NCI-H2227 (cell line): ENCODE measurements at regions not wholly inside any gene's neighbourhood (a gene's known extent, or its start where the extent isn't known, plus 50 kb on each side); places are given as distances from the start of the nearest gene placed in this dataset.

Experiments
- DNase-seq: peaks from one replicate; lab custom pipeline; 2025; ENCODE audit not compliant: unreplicated experiment; lab: John Stamatoyannopoulos, UW

DNA sequence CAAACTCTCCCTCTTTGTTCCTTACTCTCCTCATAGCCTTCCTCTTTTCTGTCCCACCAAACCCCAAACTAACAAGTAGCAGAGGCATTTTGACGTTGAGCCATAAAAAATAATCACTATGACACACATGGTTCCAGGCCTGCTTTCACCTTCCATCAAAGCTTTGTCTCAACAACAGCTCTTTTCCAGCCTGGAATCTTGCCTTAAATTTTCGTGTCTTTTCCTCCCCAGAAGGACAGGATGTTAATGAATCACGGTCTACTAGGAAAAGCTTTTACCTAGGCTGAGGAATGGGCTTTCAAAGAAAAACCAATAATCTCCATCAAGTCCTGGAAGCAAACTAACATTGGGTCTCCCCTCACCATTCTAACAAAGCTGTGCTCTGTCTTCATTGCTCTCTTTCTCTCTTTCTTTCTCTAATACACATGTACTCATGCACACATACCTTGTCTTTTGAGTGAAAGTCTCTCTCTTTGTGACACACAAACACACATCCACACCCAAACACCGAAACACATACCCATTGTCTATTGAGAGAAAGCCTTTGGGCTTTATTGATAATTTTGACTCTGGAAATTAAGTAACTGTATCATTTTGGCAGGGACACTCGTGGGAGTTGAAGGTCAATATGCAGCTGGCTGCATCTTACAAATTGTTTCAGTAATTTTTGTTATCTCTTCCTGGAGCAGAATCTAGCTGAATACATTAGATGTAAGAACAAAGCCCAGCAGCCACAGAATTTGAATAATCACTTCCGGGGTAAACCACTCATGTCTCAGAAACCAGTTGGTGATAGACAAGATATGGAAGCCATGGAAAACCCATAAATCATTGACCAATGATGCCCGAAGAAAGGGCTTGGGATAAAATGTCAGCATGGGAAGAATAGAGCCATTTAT lies 107.4 kb upstream of the SLC4A7 start:
- no peak for DNase-seq

DNA sequence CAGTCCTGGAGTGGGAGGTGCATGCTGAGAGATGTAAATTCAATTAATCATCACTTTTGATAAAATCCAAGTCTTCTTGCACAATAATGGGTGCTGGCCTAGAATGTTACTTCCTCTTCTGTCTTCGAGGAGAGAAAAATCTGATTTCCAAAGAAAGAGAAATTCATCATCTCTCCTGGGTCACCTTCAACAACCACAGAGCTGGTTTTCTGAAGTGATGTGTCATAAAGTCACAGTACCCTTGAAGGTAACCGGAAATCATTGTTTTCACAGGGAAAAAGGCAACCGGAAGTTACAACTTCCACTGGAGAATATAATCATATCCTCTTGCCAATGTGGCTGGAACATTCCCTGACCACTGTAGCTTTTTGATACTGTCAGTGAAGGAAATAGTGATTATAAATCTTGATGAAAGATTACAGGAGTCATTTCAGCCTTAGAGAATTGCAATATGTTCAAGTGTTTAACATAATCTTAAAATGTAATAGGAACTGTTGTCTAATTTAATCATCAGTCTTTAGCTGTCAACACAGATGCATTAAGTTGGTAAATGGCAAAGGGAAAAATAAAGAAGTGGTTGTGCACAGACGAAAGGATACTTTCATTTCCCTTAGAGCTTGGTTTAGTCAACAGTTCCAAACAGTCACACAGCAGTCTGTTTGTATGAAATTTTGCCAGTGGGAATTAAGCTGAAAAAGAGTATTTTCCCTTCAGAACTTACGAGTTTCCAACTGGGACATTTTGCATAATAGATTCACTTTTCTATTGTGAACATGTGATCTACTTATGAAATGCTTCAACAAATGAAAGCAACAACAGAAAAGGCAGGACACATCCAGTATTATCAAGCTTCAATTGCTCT lies 106.5 kb upstream of the SLC4A7 start:
- no peak for DNase-seq

DNA sequence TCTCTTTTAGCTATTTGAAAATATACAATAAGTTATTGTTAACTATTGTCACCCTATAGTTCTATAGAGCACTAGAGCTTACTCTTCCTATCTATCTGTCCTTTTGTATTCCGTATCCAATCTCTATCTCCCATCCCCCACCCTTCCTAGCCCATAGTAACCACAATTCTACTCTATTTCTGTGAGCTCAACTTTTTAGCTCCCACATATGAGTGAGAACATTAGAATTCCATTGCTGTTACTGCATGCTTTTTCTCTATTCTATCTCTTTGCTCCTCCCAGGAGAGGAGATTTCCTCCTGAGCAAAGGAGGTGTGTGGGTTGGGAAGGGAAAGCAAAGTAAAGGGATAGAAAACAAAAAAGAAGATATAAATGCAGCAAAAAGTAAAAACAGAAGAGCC lies 105.6 kb upstream of the SLC4A7 start:
- DNase-seq, result no peak

DNA sequence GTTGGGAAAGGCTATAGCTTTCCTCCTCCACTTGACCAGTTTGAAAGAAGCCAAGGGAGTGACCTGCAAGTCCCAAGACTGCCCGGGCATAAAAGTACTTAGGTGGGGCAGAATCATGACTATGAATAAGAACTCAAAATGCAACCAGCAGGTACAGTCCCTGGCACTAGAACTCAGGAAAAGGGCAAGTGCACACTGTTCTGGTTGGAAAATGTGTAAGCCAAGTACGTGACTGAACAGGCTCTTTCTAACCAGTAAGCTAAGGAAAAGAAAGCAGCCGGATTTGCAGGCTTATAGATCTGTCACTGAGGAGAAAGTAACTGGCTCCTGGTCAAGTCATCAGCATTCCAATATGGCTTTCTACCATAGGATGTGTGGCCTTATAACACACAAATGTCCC lies 101.2 kb upstream of the SLC4A7 start:
- no peak for DNase-seq

DNA sequence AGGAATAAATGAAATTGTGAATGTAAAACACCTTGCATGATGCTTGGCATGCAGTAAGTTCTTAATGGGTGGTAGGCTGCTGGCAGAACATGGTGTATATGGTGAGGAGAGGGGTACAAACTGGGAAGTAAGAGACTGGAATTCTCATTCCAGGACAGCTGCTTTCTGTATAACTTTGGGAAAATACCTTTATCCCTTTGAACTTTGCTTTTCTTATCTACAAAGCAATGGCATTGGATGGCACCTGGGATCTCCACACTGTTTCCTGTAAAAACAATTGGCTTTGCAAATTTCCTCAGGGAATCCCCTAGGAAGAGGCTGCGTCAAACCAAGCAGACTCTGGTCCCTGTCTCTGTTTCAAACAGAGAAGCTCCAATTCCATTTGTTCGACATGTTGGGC lies 100.7 kb upstream of the SLC4A7 start:
- DNase-seq, result no peak

DNA sequence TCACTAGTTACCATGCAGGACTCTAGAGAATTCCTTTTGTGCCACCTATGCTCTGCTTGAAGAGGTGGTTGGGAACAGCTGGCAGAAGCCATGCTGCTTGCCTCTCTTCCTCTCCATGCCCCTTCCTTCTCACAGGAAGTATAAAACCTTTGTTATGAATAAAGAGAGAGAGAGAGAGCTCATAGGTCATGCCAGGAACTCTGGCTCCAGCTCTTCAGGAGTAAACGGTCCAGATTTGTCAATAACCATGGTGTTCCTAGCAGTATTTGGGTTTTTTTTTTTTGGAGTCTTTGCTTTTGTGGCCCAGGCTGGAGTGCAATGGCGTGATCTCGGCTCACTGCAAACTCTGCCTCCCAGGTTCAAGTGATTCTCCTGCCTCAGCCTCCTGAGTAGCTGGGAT lies 97.7 kb upstream of the SLC4A7 start:
- DNase-seq, result no peak

- no peak for DNase-seq
These were observed 93.8 kb upstream of the SLC4A7 start for GRCh38 chr3:27578032-27578431.

GRCh38 chr3:27577504-27577903 lies 93.3 kb upstream of the SLC4A7 start:
- no peak for DNase-seq

DNA sequence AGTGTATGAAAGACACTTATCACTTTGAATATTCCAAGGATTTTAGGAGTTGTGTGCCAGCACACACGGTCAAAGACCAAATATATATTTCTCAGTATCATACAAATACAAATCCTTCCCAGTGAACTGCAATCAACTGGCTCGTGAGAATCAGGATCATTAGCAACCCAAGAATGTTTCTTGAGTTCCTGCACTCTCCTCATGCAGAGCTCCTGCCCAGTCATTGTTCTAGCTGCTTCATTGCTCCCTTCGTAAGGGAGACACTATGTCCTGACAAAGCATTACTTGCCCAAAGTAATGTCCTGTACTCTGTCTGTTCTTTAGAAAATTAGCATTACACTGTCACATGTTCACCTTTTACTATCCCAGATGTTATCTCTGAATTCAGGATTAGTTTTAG lies 92.0 kb upstream of the SLC4A7 start:
- no peak for DNase-seq

DNA sequence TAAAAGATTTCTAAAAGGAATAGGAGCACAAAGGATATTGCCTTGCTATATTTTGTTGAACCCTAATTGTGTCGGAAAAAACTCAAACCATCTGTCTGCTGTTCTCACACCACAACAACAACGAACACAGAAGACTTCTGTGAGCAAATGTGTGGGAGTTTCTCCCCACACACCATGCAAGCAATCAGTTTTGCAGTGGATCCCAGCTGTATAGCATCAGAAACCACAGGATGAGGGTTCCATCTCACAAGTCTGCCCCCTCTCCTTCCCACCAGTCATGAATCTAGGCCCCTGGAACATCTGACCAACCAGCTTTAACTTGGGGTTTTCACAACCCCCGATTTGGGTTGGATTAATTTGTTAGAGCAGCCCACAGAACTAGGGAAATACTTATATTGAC lies 91.3 kb upstream of the SLC4A7 start:
- no peak for DNase-seq

DNA sequence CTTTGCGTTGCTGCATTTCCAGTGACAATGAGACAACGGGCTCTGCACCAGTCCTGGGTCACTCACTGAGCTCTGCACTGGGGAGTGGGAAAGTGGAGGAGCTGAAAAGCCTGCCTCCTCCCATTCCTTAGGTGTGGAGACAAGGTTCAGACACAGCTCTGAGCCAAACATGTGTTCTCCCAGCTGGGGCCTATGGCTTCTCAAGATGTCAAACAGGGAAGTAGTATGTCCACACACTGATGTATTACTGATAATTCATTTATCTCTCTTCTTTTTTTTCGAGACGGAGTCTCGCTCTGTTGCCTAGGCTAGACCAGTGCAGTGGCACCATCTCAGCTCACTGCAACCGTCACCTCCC lies 90.2 kb upstream of the SLC4A7 start:
- no peak for DNase-seq

GRCh38 chr3:27573780-27574437 lies 89.7 kb upstream of the SLC4A7 start:
- DNase-seq, result no peak

DNA sequence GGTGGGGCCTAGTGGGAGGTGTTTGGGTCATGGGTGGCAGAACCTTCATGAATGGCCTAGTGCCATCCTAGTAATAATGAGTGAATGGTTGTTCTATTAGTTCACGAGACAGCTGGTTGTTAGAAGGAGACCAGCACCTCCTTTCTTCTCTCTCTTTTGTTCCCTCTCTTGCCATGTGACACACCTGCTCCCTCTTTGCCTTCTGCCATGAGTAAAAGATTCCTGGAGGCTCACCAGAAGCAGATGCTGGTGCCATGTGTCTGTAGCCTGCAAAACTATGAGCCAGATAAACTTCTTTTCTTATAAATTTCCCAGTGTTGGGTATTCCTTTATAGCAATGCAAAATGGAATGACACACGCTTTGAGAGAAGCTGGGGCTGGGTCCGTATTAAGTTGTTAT lies 89.0 kb upstream of the SLC4A7 start:
- no peak for DNase-seq

- DNase-seq, result no peak
These were observed 87.2 kb upstream of the SLC4A7 start for GRCh38 chr3:27571345-27571744.

DNA sequence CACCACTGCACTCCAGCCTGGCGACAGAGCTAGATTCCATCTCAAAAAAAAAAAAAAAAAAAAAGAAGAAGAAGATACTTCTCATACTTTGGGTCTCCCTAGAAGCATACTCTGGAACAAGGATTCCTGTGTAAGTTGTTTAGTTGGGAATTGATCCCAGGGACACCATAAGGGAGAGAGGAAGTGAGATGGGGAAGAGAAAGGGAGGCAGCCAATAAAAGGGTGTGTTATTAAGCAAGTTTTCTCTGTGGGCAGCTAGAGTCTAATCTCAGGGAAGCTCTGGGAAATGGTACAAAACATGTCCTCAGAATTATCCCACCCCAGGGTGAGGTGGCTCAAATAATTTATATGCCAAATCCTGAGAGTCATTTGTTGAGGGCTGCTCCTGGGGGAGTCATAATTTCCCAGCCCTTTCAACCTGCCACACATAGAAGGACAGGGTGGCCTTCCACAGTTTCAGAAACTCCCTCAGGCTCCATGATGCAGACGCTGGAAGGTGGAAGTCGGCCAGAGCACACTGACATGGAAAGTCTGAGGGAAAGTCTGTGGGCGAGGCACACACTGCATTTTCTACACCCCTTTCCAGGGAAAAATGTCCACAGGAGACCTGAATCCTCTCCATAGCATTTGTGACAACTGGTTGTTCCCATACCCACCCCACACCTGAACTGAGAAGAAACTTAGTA lies 86.4 kb upstream of the SLC4A7 start:
- no peak for DNase-seq

GRCh38 chr3:27568393-27568792 lies 84.2 kb upstream of the SLC4A7 start:
- DNase-seq, result no peak

- DNase-seq, result no peak
These were observed 83.1 kb upstream of the SLC4A7 start for GRCh38 chr3:27567251-27567650.

GRCh38 chr3:27565201-27565852 lies 81.1 kb upstream of the SLC4A7 start:
- no peak for DNase-seq

DNA sequence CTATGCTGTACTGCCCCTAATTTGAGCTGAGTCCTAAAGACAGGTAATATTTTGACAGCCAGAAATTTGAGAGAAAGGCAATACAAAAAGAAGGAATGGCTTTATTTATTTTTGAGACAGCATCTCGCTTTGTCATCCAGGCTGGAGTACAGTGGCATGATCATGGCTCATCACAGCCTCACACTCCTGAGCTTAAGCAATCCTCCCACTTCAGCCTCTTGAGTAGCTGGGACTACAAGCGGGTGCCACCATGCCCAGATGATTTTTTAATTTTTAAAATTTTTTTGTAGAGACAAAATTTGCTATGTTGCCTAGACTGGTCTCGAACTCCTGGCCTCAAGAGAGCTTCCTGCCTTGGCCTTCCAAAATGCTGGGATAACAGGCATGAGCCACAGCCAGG lies 77.4 kb upstream of the SLC4A7 start:
- DNase-seq, result no peak

GRCh38 chr3:27560484-27561056 lies 76.4 kb upstream of the SLC4A7 start:
- DNase-seq, result no peak
